Heart left ventricle (tissue), 13 donors: ENCODE measurements at regions not wholly inside any gene's neighbourhood (a gene's known extent, or its start where the extent isn't known, plus 50 kb on each side); places are given as distances from the start of the nearest gene placed in this dataset.

ENCODE experiments used
- CTCF ChIP-seq, 12 donors: fragments of 200-600 bp; sonication (generic) in 4 of 12; IDR thresholded peaks; one replicate each; pipeline versions ENCODE4 v1.5.0 to v1.8.0; 2018 to 2022; ENCODE audit warnings: antibody characterized with exemption in 12 of 12, mild to moderate bottlenecking in 5 of 12
- POLR2A ChIP-seq, 2 donors: fragments of 450-650 bp; IDR thresholded peaks; one replicate each; pipeline ENCODE4 v1.6.1; 2017; ENCODE audit warnings: antibody characterized with exemption in 2 of 2, mild to moderate bottlenecking in 2 of 2, moderate library complexity in 2 of 2
- donor health status: ischemic (EF 13 %, LVEDD 7.1; RV severe dilation, severe dysfunction).
- donor health status: DM: no; HTN: yes; CAD: no.
- donor health status: DM: no; HTN: no; CAD: no.
- donor health status: ischemic (EF 25% LVEDD 6.9; RV normal size, moderate dysfunction).
- donor health status: ischemic (EF 25% LVEDD 5.7; RV mildly dilated, moderate dysfunction).
- donor health status: ischemic (EF 35%, LVEDD 5.7; RV mildly dilated, moderate dysfunction).
- donor health status: nonischemic (EF 11% LVEDD 7.7; RV severe dilation, severe dysfunction).
- donor health status: DM: yes; HTN: yes; CAD: no.
- donor health status: PGD.
- donor health status: ischemic (EF 29% LVEDD 5.4; RV normal size, mild dysfunction).
- donor health status: nonischemic (EF 23%, LVEDD 6.1; RV moderate dilation, normal function).

DNA sequence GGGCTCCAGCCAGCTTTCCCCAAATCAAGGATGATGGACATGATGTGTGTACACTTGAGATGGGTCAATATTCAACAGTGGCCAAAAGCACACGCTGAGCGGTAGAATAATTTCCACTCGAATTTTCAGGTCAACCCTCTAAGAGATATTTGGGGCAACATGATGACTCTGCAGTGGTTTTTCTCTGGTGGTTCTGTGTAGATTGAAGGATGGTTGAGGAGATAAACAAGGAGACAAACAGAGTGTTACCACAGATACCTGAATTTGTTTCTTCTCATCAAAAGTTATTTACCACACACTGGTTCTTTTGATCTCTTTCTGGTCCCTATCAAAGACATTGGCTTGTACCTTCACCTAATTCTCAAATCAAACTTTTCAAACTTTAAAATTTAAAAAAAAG is 242.0 kb downstream of the ETS1 start:
- TF ChIP-seq CTCF (IDR thresholded peaks at IDR 0.05) (no peak), POLR2A (IDR thresholded peaks at IDR 0.05) (no peak)
